M059J (cell line): ENCODE measurements at regions not wholly inside any gene's neighbourhood (a gene's known extent, or its start where the extent isn't known, plus 50 kb on each side); places are given as distances from the start of the nearest gene placed in this dataset.
A peak's percentile ranks its signal among the peaks of the same experiment; 100 is the strongest.

ENCODE experiments used
- DNase-seq: peaks from one replicate; pipeline ENCODE4 v3.0.0-alpha.2; 2012; ENCODE audit warnings: low read depth

DNA sequence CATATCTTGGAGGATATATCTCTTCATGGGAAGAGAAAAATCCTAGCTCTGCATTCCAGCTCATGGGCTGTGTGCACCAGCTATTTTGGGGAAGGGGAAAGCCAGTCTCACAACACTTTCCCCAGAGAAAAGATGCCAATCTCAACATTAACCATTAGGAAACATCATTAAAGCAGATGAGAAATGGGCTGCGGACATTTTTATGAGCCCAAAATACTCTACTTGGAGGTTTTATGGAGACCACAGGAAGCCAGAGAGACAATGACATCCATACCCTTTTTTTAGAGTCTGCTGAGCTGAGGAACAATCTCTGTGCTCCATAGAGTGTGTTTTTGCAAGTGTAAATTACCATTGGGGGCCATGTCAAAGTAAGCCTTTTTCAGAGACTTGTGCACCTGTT is 213.7 kb downstream of the TRIB2 start:
- DNase-seq: peak; percentile 82

DNA sequence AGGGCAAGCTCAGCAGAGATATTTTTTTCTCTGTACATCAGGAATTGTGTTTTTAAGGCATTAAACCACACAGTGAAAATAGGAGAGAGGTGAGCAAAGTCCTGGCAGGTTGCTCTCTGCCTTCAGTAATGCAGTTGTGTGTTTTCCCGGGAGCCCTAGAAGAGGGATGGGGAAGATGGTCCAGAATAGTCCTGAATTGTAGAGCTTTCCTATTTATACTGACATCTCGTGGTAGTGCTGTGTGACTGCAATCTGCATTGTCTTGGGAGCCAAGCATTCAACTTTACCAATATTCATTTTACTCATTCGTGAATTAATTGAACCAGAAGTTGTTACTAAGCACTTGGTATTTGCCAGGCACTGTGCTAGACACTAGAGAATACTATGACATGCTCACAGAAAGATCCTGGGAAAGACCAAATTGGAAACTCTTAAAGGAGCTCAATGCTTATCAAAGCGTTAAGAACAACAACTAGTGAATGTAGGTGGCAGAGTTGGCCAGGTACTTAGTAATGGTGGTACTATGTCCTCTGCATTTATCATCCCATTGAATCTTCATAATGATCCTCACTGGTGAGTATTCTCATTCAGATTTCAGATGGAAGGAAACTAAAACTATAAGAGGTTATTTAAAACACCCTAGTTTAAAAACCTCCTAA is 214.6 kb downstream of the TRIB2 start:
- DNase-seq: peak; percentile 57

DNA sequence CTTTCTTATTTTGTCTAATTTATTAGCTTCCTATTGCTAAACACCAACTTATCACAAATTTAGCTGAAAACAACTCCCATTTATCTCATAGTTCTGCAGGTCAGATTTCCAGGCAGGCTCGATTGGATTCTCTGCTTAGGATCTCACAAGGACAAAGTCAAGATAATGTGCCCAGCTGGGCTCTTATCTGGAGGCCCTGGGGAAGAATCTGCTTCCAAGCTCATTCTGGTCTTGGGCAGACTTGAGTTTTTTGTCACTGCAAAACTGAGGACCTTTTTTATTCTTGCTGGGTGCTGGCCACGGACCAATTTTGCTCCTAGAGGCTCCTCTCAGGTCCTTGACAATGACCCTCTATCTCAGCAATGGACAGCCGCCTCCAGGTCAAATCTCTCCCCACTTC is 215.5 kb downstream of the TRIB2 start:
- DNase-seq: no peak

DNA sequence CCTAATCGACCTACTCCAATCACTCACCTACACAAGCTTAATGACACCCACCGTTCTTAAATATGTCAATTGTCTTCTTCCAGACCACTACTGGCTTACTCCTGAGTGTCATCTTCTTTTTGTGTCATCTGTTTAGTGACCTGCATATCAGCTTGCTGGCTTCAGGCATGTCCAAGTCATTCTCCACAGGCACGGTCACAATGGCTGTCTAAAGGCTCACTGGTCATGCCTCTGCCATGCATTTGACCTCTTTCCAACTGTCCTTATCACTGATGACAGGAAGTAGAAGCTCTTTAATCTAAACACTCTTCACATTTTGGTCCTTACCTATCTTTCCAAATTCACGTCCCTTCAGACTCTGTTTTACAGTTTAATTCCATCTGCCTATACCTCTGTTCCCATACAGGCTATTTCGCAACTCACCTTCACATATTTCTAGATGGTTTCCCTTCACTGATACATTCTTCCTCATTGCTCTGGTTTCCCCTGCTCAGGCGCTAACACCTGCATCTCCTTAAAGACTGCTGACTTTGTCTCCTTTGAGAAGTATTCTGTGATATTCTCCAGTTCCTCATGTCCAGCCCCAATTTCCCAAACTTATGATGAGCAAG is 217.5 kb downstream of the TRIB2 start:
- DNase-seq: no peak

DNA sequence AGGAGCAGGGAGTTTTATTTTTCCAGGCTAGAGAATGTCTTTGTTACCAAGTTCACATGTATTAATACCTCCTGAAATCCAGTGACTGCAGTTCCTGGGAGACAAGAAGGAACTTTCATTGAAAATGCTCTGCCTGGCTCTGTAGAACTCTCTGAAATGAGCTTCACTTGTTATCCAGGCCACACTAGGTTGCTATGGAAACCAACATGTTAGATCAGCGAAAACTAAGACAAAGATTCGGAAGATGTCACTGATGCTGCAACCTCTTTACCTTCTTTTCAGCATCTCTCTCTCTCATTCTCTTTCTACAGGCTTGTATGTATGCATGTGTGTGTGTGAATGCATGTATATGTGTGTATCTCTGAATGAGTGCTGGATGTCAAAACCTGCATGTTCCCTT is 218.5 kb downstream of the TRIB2 start:
- peak; percentile 9 for DNase-seq

DNA sequence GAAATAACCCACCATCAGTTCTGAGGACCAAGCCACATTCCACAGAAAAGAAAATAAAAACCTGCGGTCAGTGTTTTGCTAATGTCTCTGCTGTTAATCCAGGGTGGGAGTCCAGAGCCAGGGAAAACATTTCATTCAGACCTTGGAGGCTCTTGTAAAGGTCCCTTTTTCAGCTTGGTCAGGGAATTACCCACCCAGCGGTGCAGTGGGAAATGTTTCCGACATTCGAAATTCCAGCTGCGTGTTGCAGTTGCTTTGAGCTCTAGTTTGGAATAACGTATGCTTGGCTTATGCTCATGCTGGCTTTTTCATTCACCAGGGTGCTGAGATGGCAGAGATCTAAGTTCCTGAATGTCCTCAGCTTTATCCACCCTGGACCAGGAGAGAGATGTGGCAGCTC is 219.1 kb downstream of the TRIB2 start:
- no peak for DNase-seq

DNA sequence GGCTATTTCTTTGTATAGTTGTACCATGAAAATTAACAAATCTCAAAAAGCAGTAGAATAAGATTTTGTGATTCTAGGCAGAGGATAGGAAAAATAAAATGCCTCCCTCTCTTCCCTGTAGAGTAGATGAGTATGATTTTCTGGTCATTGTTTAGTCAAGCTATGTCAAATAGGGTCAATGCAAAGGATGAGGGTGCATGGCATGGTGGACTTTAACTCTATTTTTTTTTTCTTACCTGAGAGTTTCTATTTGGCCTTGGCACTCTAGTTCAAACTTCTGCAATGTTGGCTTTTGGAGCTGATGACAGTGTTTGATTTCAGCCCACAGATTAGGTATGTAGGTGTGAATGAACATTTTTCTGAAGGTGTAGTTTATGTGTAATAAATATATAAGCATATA is 224.5 kb downstream of the TRIB2 start:
- no peak for DNase-seq

DNA sequence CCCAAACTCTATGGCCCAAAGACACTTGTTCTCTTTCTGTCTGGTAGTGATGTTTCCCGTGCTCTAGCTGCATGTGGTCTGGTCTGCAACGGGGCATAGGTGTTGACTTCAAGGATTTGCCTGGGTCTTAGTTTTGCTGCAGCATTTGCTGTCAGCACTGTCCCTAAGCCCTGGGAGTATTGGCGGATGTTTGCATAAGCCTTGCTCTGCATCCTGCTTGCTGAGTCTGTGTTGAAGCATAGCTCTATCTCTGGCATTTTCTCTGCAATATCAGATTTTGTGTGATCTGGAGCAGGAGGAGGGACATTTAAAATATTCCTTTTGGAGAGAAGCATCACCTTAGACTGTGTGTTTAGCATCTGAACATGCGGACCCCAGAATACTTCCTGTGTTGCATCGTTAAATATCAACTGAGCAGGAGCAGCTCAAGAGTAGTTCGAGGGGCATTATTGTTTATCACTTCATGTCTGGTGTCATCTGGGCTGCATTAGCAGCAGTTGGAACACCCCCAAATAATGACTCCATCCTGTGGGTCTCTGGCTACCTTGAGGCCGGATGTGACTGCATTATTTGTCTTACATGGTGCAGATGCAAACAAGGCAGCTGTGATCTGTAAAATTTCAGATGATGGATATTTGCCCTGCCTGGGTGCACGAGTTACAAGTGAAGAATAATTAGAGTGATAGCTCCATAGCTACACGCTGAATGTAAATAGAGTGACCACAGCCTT is 231.7 kb downstream of the TRIB2 start:
- peak; percentile 59 for DNase-seq

DNA sequence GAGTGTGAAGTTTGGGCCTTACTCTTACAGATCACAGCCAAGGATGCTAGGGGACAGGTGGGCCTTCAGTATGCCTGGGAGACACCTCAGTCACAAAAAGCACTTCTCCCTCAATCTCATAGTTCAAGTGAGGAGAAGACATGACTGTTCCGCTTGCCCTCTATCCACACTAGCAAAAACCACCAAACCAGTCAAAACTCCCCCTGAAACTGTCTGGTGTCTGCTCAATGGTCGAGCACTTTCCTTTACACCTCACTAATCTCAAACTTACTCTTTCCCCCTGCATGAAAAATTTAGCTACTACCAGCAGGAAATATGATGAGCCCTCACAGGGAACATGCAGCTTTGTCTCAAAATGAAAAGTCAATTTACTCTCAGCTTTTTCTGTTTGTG is 232.2 kb downstream of the TRIB2 start:
- no peak for DNase-seq

DNA sequence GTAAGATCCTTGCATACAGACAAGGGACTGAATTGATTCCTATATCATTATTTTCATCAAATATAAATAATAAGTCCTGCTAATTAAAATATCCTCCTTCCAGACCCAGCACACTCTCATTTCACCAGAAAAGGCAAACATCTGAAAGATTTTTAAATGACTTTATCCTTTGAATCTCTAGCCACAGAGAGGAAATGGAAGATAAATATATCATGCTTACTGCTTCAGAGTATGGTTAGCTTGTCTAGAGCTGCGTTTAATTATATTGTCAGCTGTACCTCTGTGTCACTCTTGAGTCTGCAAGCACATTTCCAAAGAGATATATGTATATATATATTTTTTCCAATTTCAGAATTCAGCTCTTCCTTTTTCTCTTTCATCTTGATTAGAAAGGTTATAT is 232.7 kb downstream of the TRIB2 start:
- DNase-seq: no peak

DNA sequence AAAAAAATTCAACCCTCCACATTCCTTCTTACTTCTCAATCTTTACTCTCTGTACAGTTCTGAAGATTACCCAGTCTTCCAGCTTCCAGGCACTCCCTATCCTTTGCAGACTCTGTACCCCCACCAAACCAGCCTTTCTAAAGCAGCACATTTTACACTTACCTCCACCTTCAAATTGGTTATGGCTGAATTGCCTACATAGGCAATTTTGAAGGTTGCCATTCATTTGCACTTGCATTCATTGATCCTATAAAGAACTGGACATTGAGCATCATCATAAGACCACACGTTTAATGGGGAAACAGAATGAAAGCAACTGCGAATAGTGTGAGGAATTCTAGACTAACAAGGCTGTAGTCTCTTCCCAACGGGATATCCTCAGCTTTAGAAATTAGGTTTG is 233.4 kb downstream of the TRIB2 start:
- DNase-seq: no peak

DNA sequence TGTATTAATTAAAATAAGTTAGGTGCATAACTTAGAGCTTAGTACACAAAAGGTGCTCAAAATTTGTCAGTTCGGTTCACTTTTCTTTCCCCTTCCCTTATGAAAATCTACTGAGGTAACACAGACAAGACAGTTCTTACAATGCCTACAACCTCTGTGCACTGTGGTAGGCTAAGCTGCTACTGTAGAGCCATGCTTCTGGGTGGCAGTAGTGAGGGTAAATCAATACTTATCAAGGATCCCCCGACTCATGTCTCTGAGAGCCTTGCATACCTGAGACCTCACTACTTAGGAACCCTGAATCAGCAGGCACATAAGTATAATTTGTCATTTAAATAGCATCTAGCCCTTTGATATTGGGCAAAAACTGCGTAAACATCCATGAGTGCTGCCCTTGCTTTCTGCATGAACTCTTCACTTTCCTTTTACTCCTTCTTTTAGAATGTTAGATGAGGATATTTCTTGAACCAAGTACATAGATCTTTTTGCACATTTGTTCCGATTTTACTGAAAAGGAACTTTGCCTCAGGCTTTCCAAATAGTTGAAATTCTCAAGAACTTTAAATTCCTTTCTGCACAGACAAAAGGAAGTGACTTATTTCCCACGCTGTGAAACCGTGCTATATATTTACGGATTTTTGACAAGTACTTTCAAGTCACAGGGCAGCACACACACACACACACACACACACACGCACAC is 234.4 kb downstream of the TRIB2 start:
- peak; percentile 85 for DNase-seq

DNA sequence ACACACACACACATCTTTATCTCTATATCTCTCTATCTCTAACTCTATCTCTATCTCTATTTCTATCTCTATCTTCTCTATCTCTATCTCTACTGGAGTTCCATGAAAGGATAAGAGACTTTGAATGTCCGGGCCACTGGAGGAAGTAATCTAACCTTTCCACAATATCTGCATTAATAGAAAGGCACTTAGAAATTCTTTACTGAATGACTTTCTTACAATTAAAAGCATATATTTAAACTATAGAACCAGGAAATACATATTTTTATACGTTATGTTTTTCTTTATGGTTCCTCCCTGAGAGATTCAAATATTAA is 234.9 kb downstream of the TRIB2 start:
- no peak for DNase-seq

DNA sequence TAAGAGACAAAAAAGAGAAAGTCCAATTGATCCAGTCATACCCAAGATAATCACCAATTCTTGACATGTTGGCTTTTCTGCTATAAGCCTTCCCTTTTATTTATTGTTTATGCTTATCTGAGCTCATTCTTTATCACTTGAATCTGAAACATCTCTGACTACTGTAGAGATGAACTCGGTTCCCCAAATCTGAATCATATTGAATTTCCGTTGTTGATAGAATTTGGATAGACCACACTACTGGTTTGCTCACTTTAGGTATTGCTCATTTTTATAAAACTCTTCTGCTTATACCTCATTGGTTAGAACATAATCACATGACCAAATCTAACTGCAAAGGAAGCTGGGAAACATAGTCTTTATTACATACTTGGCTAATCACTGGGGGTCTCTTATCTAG is 236.9 kb downstream of the TRIB2 start:
- no peak for DNase-seq

DNA sequence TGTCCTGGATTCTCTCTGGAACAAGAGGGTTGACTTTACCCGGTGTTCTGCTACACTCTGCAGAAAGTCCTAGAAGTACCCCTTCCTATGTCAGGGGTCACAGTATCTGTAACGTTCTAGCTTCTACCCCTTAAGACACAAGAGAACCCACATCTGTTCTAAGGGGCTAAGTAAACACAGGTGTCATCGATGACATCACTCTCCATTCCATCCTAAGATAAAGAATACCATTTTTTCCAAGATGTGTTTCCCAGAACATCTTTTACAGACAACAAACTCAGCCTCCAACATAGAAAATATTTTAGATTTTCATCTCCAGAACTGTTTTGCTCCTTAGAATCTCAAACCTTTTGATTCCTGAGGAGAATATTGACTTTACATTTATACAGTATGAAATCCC is 239.1 kb downstream of the TRIB2 start:
- no peak for DNase-seq

DNA sequence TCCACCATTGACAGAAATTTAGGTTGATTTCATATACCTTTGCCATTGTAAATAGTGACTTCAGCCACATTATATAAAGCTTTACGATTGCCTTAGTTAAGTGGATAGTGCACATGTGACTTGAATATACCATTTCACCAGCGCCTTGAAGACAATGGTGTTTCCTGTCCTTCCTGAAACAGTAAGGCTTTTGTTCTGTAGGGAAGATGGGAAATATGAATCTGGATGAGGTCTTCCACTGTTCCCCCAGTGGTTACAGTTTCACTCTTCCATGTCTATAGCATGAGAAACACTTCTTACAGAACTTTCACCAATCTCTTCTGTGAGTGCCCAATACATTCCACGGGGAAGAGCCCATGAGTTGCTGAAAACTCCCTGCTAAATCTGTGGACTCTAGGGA is 240.5 kb downstream of the TRIB2 start:
- DNase-seq: no peak

DNA sequence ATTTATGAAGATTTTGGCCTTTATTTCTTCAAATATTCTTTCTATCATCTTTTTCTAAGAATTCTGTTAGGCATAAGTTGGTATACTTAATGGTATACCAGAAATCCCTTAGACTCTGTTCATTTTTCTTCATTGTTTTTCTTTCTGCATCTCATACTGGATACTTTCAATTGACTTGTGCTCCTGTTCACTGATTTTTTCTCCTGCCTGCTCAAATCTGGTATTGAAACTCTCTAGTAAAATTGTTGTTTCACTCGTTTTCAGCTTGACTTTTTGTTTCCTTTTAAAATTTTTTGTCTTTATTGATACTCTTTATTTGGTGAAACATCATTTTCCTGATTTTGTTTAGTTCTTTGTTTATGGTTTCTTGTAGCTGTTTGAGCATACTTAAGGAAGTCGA is 243.2 kb downstream of the TRIB2 start:
- no peak for DNase-seq

DNA sequence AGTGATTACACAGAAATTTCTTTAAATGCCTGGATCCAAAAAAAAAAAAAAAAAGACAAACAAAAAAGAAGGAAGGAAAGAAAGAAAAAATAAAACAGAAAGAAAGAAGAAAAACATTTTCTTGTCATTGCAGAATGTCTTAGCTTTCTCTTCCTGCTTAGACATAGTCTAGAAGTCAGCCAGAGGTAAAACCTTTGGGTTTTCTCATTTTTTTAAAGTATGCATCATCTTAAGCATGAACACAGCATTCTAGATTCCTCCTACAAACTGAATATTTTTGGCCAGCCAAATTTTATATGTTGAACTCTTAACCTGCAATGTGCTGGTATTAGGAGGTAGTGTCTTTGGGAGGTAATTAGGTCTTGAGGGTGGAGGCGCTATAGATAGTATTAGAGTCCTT is 243.9 kb downstream of the TRIB2 start:
- no peak for DNase-seq

DNA sequence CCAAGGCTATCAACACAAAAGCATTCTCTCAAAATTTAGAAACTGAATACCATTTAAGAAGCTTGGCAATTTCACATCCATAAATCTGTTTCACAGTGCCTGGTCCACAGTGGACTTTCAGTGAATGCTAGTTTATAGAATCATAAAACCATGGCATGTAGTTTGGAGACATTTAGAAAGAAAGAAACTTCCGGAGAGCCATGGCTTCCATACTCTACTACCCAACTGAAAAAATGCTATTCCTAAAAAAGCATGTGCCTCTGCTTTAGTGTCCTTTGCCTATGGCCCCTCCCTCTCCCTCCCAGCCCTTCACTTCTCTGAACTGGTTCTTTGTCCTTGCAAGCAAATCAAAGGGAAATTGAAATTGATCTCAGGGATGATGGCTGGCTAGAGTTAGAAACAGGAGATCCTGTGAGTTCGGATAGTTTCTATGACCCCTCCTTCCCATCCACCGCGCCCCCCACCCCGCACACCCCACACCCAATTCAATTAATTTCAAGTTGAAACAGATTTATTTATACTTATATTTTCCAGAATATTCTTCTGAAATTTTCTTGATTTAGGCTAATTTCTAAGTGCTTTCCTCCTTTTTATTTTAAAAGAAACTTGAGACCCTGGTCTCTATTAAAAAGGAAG is 248.3 kb downstream of the TRIB2 start:
- DNase-seq: no peak

DNA sequence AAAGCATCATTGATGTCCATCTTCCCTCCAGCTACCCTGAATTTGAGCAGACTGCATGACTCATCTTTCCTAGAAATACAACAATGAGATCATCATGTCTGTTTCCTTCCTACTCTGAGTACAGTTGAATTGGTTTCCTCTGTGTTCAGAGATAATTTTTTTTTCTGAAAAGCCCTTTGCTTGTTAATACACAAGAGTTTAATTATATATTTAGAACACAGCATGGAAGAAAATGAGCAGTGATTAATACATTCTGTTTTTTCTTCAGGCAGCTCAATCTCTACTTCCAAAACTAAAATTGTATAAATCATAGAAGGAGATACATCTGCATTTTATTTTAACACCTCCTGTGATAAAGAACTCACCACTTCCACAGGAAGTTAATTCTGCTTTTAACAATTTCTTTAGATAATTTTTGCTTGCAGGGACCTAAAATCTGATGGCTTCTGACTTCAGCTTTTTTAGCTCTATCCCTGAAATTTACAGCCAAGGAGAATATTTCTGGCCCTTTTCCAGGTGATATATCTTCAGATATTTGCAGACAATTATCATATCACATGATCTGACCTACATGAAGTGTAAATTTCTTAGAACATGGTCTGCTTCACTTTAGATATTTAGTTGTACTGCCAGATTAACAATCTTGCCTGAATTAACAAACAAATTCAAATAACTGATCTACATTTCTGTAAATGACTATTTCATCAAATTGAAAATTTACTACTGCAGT is 249.0 kb downstream of the TRIB2 start:
- peak; percentile 74 for DNase-seq

DNA sequence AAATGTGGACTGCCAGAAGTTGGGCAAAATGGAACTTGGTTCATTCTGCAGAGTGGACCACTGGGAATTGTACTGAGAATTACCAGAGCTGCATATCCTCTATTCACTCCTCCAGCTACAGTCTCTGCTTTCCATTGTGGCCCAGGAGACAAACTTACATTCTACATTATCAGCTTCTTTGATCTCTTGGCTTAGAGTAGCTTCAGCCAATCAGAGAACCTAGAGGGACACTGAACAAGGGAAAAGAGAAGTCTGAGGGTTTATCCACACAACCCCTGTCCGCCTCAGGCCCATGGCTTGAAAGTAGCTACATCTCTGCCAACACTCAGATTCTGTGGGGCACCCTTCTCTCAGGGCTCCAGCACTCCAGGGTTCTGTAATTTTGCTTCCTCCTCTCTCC is 251.1 kb downstream of the TRIB2 start:
- no peak for DNase-seq

DNA sequence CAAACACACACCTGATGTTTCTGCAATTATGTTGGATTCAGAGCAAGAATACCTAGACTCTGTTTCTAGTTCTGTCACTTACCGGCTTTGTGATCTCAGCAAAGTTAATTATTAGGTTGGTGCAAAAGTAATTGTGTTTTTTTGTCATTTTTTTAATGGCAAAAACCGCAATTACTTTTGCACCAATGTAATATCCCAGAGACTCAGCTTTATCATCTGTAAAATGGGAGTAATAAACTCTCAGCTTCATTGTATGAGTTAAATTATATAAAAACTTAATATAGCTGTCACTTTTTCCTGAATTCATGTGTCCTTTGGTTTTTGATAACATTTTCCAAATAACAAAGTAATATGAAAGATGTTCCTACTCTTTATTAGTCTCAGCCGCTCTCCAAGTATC is 251.7 kb downstream of the TRIB2 start:
- no peak for DNase-seq
